Mesothelial cell of epicardium (in vitro differentiated cells): ENCODE measurements at regions not wholly inside any gene's neighbourhood (a gene's known extent, or its start where the extent isn't known, plus 50 kb on each side); places are given as distances from the start of the nearest gene placed in this dataset.

Experiments used
- DNase-seq, 2 experiments: peaks; one replicate each; pipeline ENCODE4 v3.0.0; 2021; ENCODE audit warnings: low spot score in 2 of 2; ENCODE audit not compliant: unreplicated experiment in 2 of 2
- H3K27ac Mint-ChIP-seq: 2 replicates; pipeline ENCODE4 v1.8.0; 2021; ENCODE audit warnings: mixed read lengths
- H3K27me3 Mint-ChIP-seq: 2 replicates; pipeline ENCODE4 v1.8.0; 2021; ENCODE audit warnings: low read depth, mixed read lengths
- H3K36me3 Mint-ChIP-seq: 2 replicates; pipeline ENCODE4 v1.8.0; 2021; ENCODE audit warnings: mixed read lengths
- H3K4me1 Mint-ChIP-seq: 2 replicates; pipeline ENCODE4 v1.8.0; 2021; ENCODE audit warnings: mixed read lengths
- H3K4me3 Mint-ChIP-seq: 2 replicates; pipeline ENCODE4 v1.8.0; 2021; ENCODE audit warnings: mild to moderate bottlenecking, moderate library complexity, mixed read lengths
- H3K9me3 Mint-ChIP-seq: 2 replicates; pipeline ENCODE4 v1.8.0; 2021; ENCODE audit warnings: mixed read lengths
- TF ChIP-seq, protein P1 (sequence below): fragments of 200-600 bp; sonication (generic); IDR thresholded peaks from one replicate; pipeline ENCODE4 v1.5.0; 2021; ENCODE audit warnings: antibody characterized with exemption; ENCODE audit not compliant: unreplicated experiment

DNA sequence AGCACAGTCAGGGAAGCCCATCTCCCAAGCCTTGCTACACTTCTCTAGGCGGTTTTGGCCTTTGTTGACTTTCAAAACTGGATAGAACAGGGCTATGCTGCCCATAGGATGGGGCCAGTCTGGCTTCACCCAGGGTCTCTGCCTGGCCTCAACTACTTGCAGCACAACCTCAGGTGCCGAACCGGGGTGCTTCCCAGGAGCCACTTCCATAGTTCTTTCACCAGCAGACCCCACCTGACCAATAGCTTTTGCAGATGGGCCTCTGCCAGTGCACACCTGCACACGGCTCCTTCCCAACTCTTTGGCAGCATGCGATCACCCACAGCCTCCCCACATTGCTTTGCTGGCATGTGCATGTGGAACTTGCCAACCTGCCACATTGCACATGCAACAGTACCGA lies 331.6 kb downstream of the CPS1 start:
- Mint-ChIP-seq H3K4me3 (no peak overlapping the region), H3K27me3 (no peaks in the 10 kb centered on the region), H3K9me3 (peaks cover 49% of the 10 kb centered on the region), H3K27ac (no peak overlapping the region), H3K4me1 (no peaks in the 10 kb centered on the region), H3K36me3 (no peaks in the 10 kb centered on the region)
- DNase-seq = no peak
- TF ChIP-seq, protein P1, sequence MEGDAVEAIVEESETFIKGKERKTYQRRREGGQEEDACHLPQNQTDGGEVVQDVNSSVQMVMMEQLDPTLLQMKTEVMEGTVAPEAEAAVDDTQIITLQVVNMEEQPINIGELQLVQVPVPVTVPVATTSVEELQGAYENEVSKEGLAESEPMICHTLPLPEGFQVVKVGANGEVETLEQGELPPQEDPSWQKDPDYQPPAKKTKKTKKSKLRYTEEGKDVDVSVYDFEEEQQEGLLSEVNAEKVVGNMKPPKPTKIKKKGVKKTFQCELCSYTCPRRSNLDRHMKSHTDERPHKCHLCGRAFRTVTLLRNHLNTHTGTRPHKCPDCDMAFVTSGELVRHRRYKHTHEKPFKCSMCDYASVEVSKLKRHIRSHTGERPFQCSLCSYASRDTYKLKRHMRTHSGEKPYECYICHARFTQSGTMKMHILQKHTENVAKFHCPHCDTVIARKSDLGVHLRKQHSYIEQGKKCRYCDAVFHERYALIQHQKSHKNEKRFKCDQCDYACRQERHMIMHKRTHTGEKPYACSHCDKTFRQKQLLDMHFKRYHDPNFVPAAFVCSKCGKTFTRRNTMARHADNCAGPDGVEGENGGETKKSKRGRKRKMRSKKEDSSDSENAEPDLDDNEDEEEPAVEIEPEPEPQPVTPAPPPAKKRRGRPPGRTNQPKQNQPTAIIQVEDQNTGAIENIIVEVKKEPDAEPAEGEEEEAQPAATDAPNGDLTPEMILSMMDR = no peak

DNA sequence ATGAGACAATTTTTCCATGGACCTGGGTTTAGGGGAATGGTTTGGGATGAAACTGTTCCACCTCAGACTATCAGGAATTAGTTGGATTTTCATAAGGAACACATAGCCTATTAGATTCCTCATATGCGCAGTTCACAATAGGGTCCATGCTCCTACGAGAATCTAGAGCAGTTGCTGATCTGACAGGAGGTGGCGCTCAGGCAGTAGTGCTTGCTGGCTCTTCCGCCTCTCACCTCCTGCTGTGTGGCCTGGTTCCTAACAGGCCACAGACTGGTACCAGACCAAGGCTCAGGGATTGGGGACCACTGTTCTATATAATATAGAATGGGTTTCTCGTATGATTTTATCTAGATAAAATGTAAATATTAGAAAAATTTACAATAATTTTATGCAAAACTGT lies 338.7 kb downstream of the CPS1 start:
- TF ChIP-seq, protein P1 = no peak
- H3K4me1 Mint-ChIP-seq = no peaks in the 10 kb centered on the region
- H3K9me3 Mint-ChIP-seq = peaks cover 33% of the 10 kb centered on the region
- DNase-seq = no peak
- H3K36me3 Mint-ChIP-seq = no peaks in the 10 kb centered on the region
- no peak overlapping the region for H3K27ac Mint-ChIP-seq
- H3K4me3 Mint-ChIP-seq = no peak overlapping the region
- H3K27me3 Mint-ChIP-seq = no peaks in the 10 kb centered on the region

DNA sequence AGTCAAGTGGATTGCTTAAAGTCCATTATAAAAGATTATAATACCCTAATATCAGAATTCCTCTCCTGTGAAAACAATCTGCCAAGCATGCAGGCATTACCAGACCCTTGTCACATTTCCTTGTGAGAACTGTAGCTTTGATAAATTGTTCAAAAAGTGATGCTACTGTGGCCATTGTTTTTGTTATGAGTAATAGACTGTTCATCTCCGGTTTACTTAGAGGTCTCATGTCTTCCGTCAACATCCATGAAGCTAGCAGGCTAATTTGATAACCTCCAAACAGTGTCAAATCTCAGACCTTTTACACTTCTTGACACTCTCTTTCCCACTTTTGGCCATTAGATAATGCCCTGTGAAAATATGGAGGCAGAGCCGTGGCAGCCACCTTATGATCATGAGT lies 342.7 kb downstream of the CPS1 start:
- no peaks in the 10 kb centered on the region for H3K27me3 Mint-ChIP-seq
- H3K36me3 Mint-ChIP-seq = no peaks in the 10 kb centered on the region
- no peaks in the 10 kb centered on the region for H3K4me1 Mint-ChIP-seq
- TF ChIP-seq, protein P1 = no peak
- no peak overlapping the region for H3K27ac Mint-ChIP-seq
- H3K9me3 Mint-ChIP-seq = no peaks in the 10 kb centered on the region
- DNase-seq = no peak
- H3K4me3 Mint-ChIP-seq = no peak overlapping the region

DNA sequence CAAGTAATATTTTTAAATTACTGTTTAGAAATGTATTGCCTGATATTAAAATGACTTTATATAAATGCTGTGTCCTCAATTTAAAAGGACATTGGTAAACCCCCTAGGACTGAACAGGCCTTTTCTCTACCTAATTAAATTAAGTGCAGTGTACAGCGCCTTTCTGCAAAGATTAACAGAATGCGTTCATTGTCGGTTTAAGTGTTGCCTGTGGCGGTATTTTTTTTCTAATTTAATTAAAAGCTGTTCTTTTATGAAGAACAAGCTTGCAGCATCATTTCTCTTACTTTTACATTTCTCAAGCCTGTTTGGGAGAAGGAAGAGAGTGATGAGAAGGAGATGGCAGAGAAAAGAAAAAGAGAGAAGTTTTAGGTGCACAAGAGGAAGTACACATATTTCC lies 344.9 kb downstream of the CPS1 start:
- no peaks in the 10 kb centered on the region for H3K4me1 Mint-ChIP-seq
- TF ChIP-seq, protein P1 = no peak
- H3K9me3 Mint-ChIP-seq = peaks cover 4% of the 10 kb centered on the region
- no peaks in the 10 kb centered on the region for H3K36me3 Mint-ChIP-seq
- no peaks in the 10 kb centered on the region for H3K27me3 Mint-ChIP-seq
- DNase-seq = no peak
- no peak overlapping the region for H3K4me3 Mint-ChIP-seq
- H3K27ac Mint-ChIP-seq = no peak overlapping the region

DNA sequence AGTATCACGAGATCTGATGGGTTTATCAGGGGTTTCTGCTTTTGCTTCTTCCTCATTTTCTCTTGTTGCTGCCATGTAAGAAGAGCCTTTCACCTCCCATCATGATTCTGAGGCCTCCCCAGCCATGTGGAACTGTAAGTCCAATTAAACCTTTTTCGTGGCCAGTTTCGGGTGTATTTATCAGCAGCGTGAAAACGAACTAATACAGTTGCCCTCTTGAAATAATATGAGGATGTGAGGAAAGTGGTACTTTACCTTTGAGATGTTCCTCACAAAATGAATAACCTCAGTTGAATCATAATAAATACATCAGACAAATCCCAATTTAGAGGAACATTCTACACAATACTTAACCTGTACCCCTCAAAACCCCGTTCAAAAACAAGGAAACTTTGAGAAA lies 356.4 kb downstream of the CPS1 start:
- H3K36me3 Mint-ChIP-seq = no peaks in the 10 kb centered on the region
- peaks cover 29% of the 10 kb centered on the region for H3K9me3 Mint-ChIP-seq
- DNase-seq = no peak
- H3K4me1 Mint-ChIP-seq = no peaks in the 10 kb centered on the region
- TF ChIP-seq, protein P1 = no peak
- no peaks in the 10 kb centered on the region for H3K27me3 Mint-ChIP-seq
- no peak overlapping the region for H3K4me3 Mint-ChIP-seq
- H3K27ac Mint-ChIP-seq = no peak overlapping the region

DNA sequence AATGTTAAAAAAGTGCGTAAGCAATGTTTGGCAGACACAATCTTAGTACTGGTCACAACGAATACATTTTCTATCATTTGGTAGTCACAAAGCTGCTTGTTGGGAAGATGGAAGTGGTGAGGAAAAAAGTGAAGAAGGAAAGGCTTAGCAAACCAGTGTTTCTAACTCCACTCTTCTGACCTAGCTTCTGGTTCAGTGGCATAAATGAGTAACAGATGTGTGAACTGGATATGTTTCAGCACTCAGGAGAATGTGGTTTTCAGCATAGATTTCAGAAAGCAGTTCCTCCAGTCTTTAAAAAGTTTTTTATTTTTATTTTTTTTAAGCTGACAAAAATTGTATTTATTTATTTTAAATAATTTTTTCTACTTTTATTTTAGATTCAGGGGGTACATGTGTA lies 357.1 kb downstream of the CPS1 start:
- no peaks in the 10 kb centered on the region for H3K36me3 Mint-ChIP-seq
- peaks cover 25% of the 10 kb centered on the region for H3K9me3 Mint-ChIP-seq
- DNase-seq = no peak
- no peaks in the 10 kb centered on the region for H3K27me3 Mint-ChIP-seq
- no peak overlapping the region for H3K4me3 Mint-ChIP-seq
- no peak overlapping the region for H3K27ac Mint-ChIP-seq
- TF ChIP-seq, protein P1 = no peak
- no peaks in the 10 kb centered on the region for H3K4me1 Mint-ChIP-seq
